Hepatocyte (in vitro differentiated cells): ENCODE measurements at regions not wholly inside any gene's neighbourhood (a gene's known extent, or its start where the extent isn't known, plus 50 kb on each side); places are given as distances from the start of the nearest gene placed in this dataset.
"Not testable (repeated sequence)": the region's sequence is repeated elsewhere in the genome, so short reads cannot be mapped to it uniquely, and the experiment has no call there.

Experiments used
- EZH2phosphoT487 ChIP-seq: fragments of 200-600 bp; sonication (generic); IDR thresholded peaks from one replicate; pipeline ENCODE4 v1.6.1; 2018; ENCODE audit warnings: antibody characterized with exemption, mild to moderate bottlenecking, low read depth, moderate library complexity; ENCODE audit not compliant: unreplicated experiment, severe bottlenecking
- TF ChIP-seq, protein P1 (sequence below): fragments of 200-600 bp; sonication (generic); IDR thresholded peaks from 2 replicates; pipeline ENCODE4 v1.5.1; 2016; ENCODE audit warnings: antibody characterized with exemption, mild to moderate bottlenecking; ENCODE audit not compliant: poor library complexity

DNA sequence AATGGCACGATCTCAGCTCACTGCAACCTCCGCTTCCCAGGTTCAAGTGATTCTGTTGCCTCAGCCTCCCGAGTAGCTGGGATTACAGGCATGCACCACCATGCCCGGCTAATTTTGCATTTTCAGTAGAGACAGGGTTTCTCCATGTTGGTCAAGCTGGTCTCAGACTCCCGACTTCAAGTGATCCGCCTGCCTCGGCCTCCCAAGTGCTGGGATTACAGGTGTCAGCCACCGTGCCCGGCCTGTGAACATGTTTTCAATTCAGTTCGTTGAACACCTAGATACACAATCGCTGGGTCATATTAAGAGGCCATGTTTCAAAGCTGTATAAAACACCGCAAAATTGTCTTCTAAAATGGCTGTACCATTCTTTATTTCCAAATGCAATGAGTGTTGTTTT is 830.3 kb upstream of the TMPRSS15 start:
- TF ChIP-seq, protein P1, sequence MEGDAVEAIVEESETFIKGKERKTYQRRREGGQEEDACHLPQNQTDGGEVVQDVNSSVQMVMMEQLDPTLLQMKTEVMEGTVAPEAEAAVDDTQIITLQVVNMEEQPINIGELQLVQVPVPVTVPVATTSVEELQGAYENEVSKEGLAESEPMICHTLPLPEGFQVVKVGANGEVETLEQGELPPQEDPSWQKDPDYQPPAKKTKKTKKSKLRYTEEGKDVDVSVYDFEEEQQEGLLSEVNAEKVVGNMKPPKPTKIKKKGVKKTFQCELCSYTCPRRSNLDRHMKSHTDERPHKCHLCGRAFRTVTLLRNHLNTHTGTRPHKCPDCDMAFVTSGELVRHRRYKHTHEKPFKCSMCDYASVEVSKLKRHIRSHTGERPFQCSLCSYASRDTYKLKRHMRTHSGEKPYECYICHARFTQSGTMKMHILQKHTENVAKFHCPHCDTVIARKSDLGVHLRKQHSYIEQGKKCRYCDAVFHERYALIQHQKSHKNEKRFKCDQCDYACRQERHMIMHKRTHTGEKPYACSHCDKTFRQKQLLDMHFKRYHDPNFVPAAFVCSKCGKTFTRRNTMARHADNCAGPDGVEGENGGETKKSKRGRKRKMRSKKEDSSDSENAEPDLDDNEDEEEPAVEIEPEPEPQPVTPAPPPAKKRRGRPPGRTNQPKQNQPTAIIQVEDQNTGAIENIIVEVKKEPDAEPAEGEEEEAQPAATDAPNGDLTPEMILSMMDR, result not testable (repeated sequence)
- not testable (repeated sequence) for TF ChIP-seq EZH2phosphoT487
